Heart left ventricle (tissue), 13 donors: ENCODE measurements at regions not wholly inside any gene's neighbourhood (a gene's known extent, or its start where the extent isn't known, plus 50 kb on each side); places are given as distances from the start of the nearest gene placed in this dataset.

Experiments
- POLR2A ChIP-seq, 2 donors: fragments of 450-650 bp; IDR thresholded peaks; one replicate each; pipeline ENCODE4 v1.6.1; 2017; ENCODE audit warnings: antibody characterized with exemption in 2 of 2, mild to moderate bottlenecking in 2 of 2, moderate library complexity in 2 of 2
- TF ChIP-seq, protein P1 (sequence below), 12 donors: fragments of 200-600 bp; sonication (generic) in 4 of 12; IDR thresholded peaks; one replicate each; pipeline versions ENCODE4 v1.5.0 to v1.8.0; 2018 to 2022; ENCODE audit warnings: antibody characterized with exemption in 12 of 12, mild to moderate bottlenecking in 5 of 12
- donor health status: ischemic (EF 13 %, LVEDD 7.1; RV severe dilation, severe dysfunction).
- donor health status: DM: no; HTN: yes; CAD: no.
- donor health status: DM: no; HTN: no; CAD: no.
- donor health status: ischemic (EF 25% LVEDD 6.9; RV normal size, moderate dysfunction).
- donor health status: ischemic (EF 25% LVEDD 5.7; RV mildly dilated, moderate dysfunction).
- donor health status: ischemic (EF 35%, LVEDD 5.7; RV mildly dilated, moderate dysfunction).
- donor health status: nonischemic (EF 11% LVEDD 7.7; RV severe dilation, severe dysfunction).
- donor health status: DM: yes; HTN: yes; CAD: no.
- donor health status: PGD.
- donor health status: ischemic (EF 29% LVEDD 5.4; RV normal size, mild dysfunction).
- donor health status: nonischemic (EF 23%, LVEDD 6.1; RV moderate dilation, normal function).

DNA sequence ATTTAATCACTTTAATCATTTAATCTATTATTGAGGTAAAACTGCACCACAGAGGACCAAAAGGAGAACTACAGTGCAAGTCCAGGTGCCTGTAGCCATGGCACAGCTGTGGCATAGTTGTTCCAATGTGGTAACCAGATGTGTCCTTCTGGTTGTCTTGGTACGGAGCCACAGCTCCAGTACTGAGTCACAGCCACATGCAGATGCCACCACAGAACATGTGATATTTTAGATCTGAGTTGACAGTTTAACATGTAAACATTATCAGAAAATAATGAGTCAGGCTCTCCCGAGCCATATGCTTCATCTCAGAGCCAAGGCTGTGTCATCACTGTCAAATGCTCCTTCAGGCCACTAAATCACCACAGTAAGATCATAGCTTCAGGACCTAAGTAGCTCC, 56.4 kb upstream of the RGS7 start:
- TF ChIP-seq, protein P1, sequence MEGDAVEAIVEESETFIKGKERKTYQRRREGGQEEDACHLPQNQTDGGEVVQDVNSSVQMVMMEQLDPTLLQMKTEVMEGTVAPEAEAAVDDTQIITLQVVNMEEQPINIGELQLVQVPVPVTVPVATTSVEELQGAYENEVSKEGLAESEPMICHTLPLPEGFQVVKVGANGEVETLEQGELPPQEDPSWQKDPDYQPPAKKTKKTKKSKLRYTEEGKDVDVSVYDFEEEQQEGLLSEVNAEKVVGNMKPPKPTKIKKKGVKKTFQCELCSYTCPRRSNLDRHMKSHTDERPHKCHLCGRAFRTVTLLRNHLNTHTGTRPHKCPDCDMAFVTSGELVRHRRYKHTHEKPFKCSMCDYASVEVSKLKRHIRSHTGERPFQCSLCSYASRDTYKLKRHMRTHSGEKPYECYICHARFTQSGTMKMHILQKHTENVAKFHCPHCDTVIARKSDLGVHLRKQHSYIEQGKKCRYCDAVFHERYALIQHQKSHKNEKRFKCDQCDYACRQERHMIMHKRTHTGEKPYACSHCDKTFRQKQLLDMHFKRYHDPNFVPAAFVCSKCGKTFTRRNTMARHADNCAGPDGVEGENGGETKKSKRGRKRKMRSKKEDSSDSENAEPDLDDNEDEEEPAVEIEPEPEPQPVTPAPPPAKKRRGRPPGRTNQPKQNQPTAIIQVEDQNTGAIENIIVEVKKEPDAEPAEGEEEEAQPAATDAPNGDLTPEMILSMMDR (IDR thresholded peaks at IDR 0.05): no peak
- no peak for TF ChIP-seq POLR2A (IDR thresholded peaks at IDR 0.05)
